Breast epithelium (tissue), 4 donors: ENCODE measurements at regions not wholly inside any gene's neighbourhood (a gene's known extent, or its start where the extent isn't known, plus 50 kb on each side); places are given as distances from the start of the nearest gene placed in this dataset.

Source experiments
- DNase-seq, 2 donors: peaks; one replicate each; pipeline ENCODE4 v3.0.0-alpha.2; 2019; ENCODE audit warnings: low spot score in 2 of 2
- H3K27ac ChIP-seq, 2 donors: fragments of 200-600 bp; sonication (generic) in 1 of 2; one replicate each; pipeline ENCODE4 v1.5.1; 2016 to 2019; ENCODE audit warnings: mild to moderate bottlenecking in 1 of 2
- H3K27me3 ChIP-seq, 2 donors: fragments of 200-600 bp; sonication (generic) in 1 of 2; one replicate each; pipeline versions ENCODE4 v1.5.1 to v1.6.0; 2017 to 2019; ENCODE audit warnings: control low read depth in 1 of 2, mild to moderate bottlenecking in 1 of 2
- H3K36me3 ChIP-seq: fragments of 200-600 bp; one replicate; pipeline ENCODE4 v1.5.1; 2019
- H3K4me1 ChIP-seq, 2 donors: fragments of 200-600 bp; sonication (generic); one replicate each; pipeline ENCODE4 v1.5.1; 2016 to 2019; ENCODE audit warnings: control low read depth in 1 of 2
- H3K4me3 ChIP-seq, 3 donors: fragments of 200-600 bp; sonication (generic); 1 replicate in 2 of 3; 2 replicates in 1 of 3; pipeline ENCODE4 v1.5.1; 2016 to 2019; ENCODE audit warnings: mild to moderate bottlenecking in 3 of 3, moderate library complexity in 2 of 3
- H3K9me3 ChIP-seq, 2 donors: fragments of 200-600 bp; sonication (generic) in 1 of 2; one replicate each; pipeline ENCODE4 v1.5.1; 2016 to 2019; ENCODE audit warnings: control low read depth in 1 of 2
- CTCF ChIP-seq, 3 donors: fragments of 450-650 bp; IDR thresholded peaks; one replicate each; pipeline ENCODE4 v1.5.1; 2016 to 2017; ENCODE audit warnings: antibody characterized with exemption in 3 of 3, mild to moderate bottlenecking in 3 of 3, moderate library complexity in 3 of 3
- POLR2A ChIP-seq: fragments of 450-650 bp; IDR thresholded peaks from one replicate; pipeline ENCODE4 v1.6.1; 2016; ENCODE audit warnings: antibody characterized with exemption, mild to moderate bottlenecking, moderate library complexity
- POLR2AphosphoS5 ChIP-seq, 3 donors: sonication (generic); formaldehyde crosslinking; IDR thresholded peaks; one replicate each; pipeline ENCODE4 v1.6.1; 2017; ENCODE audit warnings: antibody characterized with exemption in 3 of 3
- intact Hi-C: fragments of 100-400 bp; cut with DNase I; formaldehyde crosslinking; loops from one replicate; pipeline ENCODE4 v1.15.1; 2023; ENCODE audit warnings: low total_unique reads

GRCh38 chr5:164941132-164941531, 1435.7 kb downstream of the MAT2B start:
- Histone ChIP-seq H3K4me1 (no peaks in the 10 kb centered on the region), H3K4me3 (no peak overlapping the region), H3K9me3 (no peaks in the 10 kb centered on the region), H3K36me3 (no peaks in the 10 kb centered on the region), H3K27ac (no peak overlapping the region), H3K27me3 (no peaks in the 10 kb centered on the region)
- no peak for DNase-seq
- intact Hi-C loops, result no loop called here
- TF ChIP-seq POLR2AphosphoS5 (IDR thresholded peaks at IDR 0.05), result no peak
- TF ChIP-seq CTCF (IDR thresholded peaks at IDR 0.05), result no peak
- TF ChIP-seq POLR2A, result no peak

- TF ChIP-seq POLR2A (no peak), CTCF (IDR thresholded peaks at IDR 0.05) (no peak), POLR2AphosphoS5 (IDR thresholded peaks at IDR 0.05) (no peak)
- intact Hi-C loops, result no loop called here
- Histone ChIP-seq H3K27me3 (no peaks in the 10 kb centered on the region), H3K36me3 (no peaks in the 10 kb centered on the region), H3K9me3 (no peaks in the 10 kb centered on the region), H3K27ac (no peak overlapping the region), H3K4me3 (no peak overlapping the region), H3K4me1 (no peaks in the 10 kb centered on the region)
- no peak for DNase-seq
Measured at GRCh38 chr5:164950927-164951326, 1445.5 kb downstream of the MAT2B start.

GRCh38 chr5:164951570-164951969, 1446.2 kb downstream of the MAT2B start:
- Histone ChIP-seq H3K27ac (no peak overlapping the region), H3K4me3 (no peak overlapping the region), H3K36me3 (no peaks in the 10 kb centered on the region), H3K4me1 (no peaks in the 10 kb centered on the region), H3K27me3 (no peaks in the 10 kb centered on the region), H3K9me3 (no peaks in the 10 kb centered on the region)
- intact Hi-C loops, result no loop called here
- no peak for TF ChIP-seq CTCF (IDR thresholded peaks at IDR 0.05)
- TF ChIP-seq POLR2AphosphoS5 (IDR thresholded peaks at IDR 0.05), result no peak
- TF ChIP-seq POLR2A, result no peak
- DNase-seq, result no peak

GRCh38 chr5:164958688-164959087, 1453.3 kb downstream of the MAT2B start:
- intact Hi-C loops, result no loop called here
- H3K9me3 ChIP-seq, result no peaks in the 10 kb centered on the region
- TF ChIP-seq POLR2AphosphoS5 (IDR thresholded peaks at IDR 0.05) (no peak), POLR2A (no peak)
- no peak for DNase-seq
- no peaks in the 10 kb centered on the region for H3K27me3 ChIP-seq
- no peak overlapping the region for H3K27ac ChIP-seq
- H3K36me3 ChIP-seq, result no peaks in the 10 kb centered on the region
- no peak overlapping the region for H3K4me3 ChIP-seq
- no peaks in the 10 kb centered on the region for H3K4me1 ChIP-seq

GRCh38 chr5:164959761-164960160, 1454.3 kb downstream of the MAT2B start:
- H3K4me3 ChIP-seq, result no peak overlapping the region
- DNase-seq, result no peak
- intact Hi-C loops, result no loop called here
- no peaks in the 10 kb centered on the region for H3K27me3 ChIP-seq
- no peaks in the 10 kb centered on the region for H3K4me1 ChIP-seq
- H3K27ac ChIP-seq, result no peak overlapping the region
- no peaks in the 10 kb centered on the region for H3K9me3 ChIP-seq
- no peak for TF ChIP-seq CTCF (IDR thresholded peaks at IDR 0.05)
- no peak for TF ChIP-seq POLR2AphosphoS5 (IDR thresholded peaks at IDR 0.05)
- TF ChIP-seq POLR2A, result no peak
- H3K36me3 ChIP-seq, result no peaks in the 10 kb centered on the region

GRCh38 chr5:164962329-164962961, 1457.0 kb downstream of the MAT2B start:
- intact Hi-C loops, result no loop called here
- Histone ChIP-seq H3K4me1 (no peaks in the 10 kb centered on the region), H3K36me3 (no peaks in the 10 kb centered on the region), H3K9me3 (no peaks in the 10 kb centered on the region), H3K27me3 (no peaks in the 10 kb centered on the region), H3K4me3 (no peak overlapping the region), H3K27ac (no peak overlapping the region)
- TF ChIP-seq CTCF (IDR thresholded peaks at IDR 0.05) (no peak), POLR2AphosphoS5 (IDR thresholded peaks at IDR 0.05) (no peak), POLR2A (no peak)
- DNase-seq, result no peak
